ENCODE measurements at regions not wholly inside any gene's neighbourhood (a gene's known extent, or its start where the extent isn't known, plus 50 kb on each side); places are given as distances from the start of the nearest gene placed in this dataset.

DNA sequence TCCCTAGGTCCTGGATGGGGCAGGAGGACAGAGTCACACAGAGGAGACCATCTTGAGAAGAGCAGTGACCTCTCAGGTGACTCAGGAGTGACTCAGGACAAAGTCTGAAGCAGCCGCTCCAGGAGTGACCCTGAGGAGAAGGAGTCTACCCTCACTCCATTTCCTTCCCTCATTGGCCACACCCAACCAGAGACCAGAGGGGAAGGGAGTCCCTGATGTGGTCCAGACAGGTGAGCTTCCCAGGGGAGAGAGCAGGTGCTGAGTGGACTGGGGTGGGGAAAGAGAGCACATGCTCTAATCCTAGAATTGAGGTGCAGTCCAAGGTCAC is 75.5 kb upstream of the MEDAG start:
- 92% methylated on average over 1 of the region's 1 CpG for WGBS, 2 donors
- H3K4me1 ChIP-seq: no peaks in the 10 kb centered on the region
- H3K36me3 ChIP-seq: no peaks in the 10 kb centered on the region
- DNase-seq (no peak), ATAC-seq (no peak), FAIRE-seq (no peak)
- intact Hi-C loops (cut with DNase I): no loop called here
- no peak overlapping the region for H3K27ac ChIP-seq
- no peaks in the 10 kb centered on the region for H3K9me3 ChIP-seq
- TF ChIP-seq, protein P1, sequence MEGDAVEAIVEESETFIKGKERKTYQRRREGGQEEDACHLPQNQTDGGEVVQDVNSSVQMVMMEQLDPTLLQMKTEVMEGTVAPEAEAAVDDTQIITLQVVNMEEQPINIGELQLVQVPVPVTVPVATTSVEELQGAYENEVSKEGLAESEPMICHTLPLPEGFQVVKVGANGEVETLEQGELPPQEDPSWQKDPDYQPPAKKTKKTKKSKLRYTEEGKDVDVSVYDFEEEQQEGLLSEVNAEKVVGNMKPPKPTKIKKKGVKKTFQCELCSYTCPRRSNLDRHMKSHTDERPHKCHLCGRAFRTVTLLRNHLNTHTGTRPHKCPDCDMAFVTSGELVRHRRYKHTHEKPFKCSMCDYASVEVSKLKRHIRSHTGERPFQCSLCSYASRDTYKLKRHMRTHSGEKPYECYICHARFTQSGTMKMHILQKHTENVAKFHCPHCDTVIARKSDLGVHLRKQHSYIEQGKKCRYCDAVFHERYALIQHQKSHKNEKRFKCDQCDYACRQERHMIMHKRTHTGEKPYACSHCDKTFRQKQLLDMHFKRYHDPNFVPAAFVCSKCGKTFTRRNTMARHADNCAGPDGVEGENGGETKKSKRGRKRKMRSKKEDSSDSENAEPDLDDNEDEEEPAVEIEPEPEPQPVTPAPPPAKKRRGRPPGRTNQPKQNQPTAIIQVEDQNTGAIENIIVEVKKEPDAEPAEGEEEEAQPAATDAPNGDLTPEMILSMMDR (IDR thresholded peaks at IDR 0.05): no peak
- no peak overlapping the region for H3K4me3 ChIP-seq
- H3K27me3 ChIP-seq: no peaks in the 10 kb centered on the region

DNA sequence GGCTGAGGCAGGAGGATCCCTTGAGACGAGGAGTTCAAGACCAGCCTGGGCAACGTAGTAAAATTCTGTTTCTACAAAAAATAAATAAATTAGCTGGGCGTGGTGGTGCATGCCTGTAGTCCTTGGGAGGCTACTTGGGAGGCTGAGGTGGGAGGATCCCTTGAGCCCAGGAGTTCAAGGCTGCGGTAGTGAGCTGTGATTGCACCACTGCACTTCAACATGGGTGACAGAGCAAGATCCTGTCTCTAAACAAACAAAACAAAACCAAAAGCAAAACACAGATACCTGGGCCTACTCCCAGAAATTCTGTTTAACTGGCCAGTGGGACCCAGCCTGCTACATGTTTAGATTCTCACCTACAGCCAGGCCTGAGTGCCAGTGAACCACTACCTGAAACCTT is 74.6 kb upstream of the MEDAG start:
- FAIRE-seq: no peak
- 80 to 84% methylated on average over 4 of the region's 4 CpGs for WGBS, 2 donors
- Histone ChIP-seq H3K27me3 (no peaks in the 10 kb centered on the region), H3K36me3 (no peaks in the 10 kb centered on the region), H3K9me3 (no peaks in the 10 kb centered on the region), H3K4me1 (no peaks in the 10 kb centered on the region), H3K4me3 (no peak overlapping the region), H3K27ac (peak overlapping the region in 2 of 4 donors; percentile 53 to 59)
- intact Hi-C loops (cut with DNase I): no loop called here
- no peak for ATAC-seq
- TF ChIP-seq, protein P1 (IDR thresholded peaks at IDR 0.05): no peak
- no peak for DNase-seq

DNA sequence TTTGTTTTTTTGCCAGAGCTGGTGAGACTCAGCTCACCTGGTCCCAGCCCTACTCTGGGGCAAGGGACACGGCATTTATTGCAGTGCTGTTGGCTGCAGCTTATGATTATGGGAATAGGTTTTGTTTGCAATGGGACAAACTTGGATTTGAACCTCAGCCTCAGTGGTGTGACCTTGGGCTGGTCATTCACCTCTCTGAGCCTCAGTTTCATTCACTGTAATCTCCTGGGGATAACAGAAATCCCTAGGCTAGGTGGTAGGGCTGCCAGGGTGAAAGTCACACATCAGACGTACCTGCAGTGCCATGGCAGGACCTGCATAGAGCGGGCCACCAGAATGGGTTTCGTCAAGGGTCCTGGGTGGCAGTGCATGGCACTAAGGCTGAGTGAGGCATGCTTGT is 73.7 kb upstream of the MEDAG start:
- Histone ChIP-seq H3K9me3 (no peaks in the 10 kb centered on the region), H3K27ac (peak overlapping the region in 3 of 4 donors; percentile 28 to 59 (median 53)), H3K27me3 (no peaks in the 10 kb centered on the region), H3K4me1 (no peaks in the 10 kb centered on the region), H3K36me3 (no peaks in the 10 kb centered on the region), H3K4me3 (no peak overlapping the region)
- intact Hi-C loops (cut with DNase I): no loop called here
- TF ChIP-seq, protein P1 (IDR thresholded peaks at IDR 0.05): no peak
- 66 to 71% methylated on average over 4 of the region's 4 CpGs for WGBS, 2 donors
- FAIRE-seq (no peak), ATAC-seq (peak; percentile 24 to 39 (median 29)), DNase-seq (no peak)

DNA sequence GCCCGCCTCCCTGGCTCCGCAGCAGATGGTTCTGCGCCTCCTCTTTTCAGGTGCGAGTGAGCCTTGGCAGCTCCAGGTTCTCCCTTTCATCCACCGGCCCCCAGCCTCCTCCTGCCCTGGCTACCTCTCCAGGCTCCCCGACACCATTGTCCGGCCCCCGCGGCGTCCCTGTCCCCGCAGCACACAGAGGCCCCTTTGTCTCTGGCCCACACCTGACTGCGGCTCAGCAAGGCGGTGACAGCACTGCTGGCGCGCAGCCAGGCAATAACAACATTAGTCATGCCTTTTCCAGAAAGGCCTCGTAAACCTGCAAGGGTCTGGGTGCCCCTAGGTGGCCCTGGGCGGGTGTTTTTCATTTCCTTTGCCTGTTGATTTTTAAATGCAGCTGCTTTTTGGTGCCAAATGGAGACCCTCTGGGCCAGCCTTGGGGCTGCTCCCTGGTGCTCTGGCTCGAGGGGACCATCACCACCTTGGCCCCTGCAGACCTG is 73.2 kb upstream of the MEDAG start:
- DNase-seq: peak; percentile 82 to 97 (median 90)
- TF ChIP-seq, protein P1 (IDR thresholded peaks at IDR 0.05): no peak
- ATAC-seq: peak; percentile 90 to 94 (median 91)
- FAIRE-seq: no peak
- Histone ChIP-seq H3K36me3 (no peaks in the 10 kb centered on the region), H3K27me3 (no peaks in the 10 kb centered on the region), H3K4me1 (no peaks in the 10 kb centered on the region), H3K4me3 (no peak overlapping the region), H3K9me3 (no peaks in the 10 kb centered on the region), H3K27ac (peak overlapping the region in 3 of 4 donors; percentile 53 to 59 (median 57))
- WGBS, 2 donors: 12 to 16% methylated on average over 18 of the region's 18 CpGs
- intact Hi-C loops (cut with DNase I): no loop called here

DNA sequence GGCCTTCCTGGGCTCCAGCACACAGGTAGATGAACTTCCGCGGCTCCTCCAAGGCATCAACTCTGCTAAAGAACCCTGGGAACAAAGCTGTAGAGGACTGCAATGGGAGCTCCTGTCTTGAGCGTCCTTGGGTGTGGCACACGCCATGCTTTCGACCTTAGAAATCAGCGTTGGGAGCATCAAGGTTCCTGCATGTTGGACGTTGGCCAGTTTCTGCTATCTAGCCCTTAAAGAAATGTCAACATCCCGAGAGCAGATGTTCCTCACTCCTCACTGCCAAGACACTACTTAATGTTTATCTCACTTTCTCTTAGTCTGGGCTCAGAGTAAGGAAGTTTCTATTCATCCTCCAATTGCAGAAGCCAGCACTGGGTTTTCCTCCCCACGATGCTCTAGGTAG is 70.6 kb upstream of the MEDAG start:
- ATAC-seq (no peak), DNase-seq (no peak), FAIRE-seq (no peak)
- Histone ChIP-seq H3K27me3 (no peaks in the 10 kb centered on the region), H3K4me3 (no peak overlapping the region), H3K9me3 (no peaks in the 10 kb centered on the region), H3K4me1 (no peaks in the 10 kb centered on the region), H3K36me3 (no peaks in the 10 kb centered on the region), H3K27ac (no peak overlapping the region)
- intact Hi-C loops (cut with DNase I): no loop called here
- TF ChIP-seq, protein P1 (IDR thresholded peaks at IDR 0.05): no peak
- WGBS, 2 donors: 45 to 52% methylated on average over 9 of the region's 9 CpGs

Measured in pancreas (tissue), 10 donors.